ENCODE measurements at regions not wholly inside any gene's neighbourhood (a gene's known extent, or its start where the extent isn't known, plus 50 kb on each side); places are given as distances from the start of the nearest gene placed in this dataset.

GRCh38 chr2:34215174-34215573, 616.1 kb upstream of the FAM98A start:
- TF ChIP-seq CTCF (IDR thresholded peaks at IDR 0.05; ENCODE audit: poor library complexity, severe bottlenecking) (no peak), EP300 (conservative IDR thresholded peaks at IDR 0.05; ENCODE audit: poor library complexity, severe bottlenecking) (no peak), EZH2 (IDR thresholded peaks at IDR 0.05; ENCODE audit: borderline replicate concordance, insufficient read depth, low read length, poor library complexity, severe bottlenecking) (no peak), MXI1 (conservative IDR thresholded peaks at IDR 0.05; ENCODE audit: poor library complexity, severe bottlenecking) (no peak)
